ENCODE measurements at regions not wholly inside any gene's neighbourhood (a gene's known extent, or its start where the extent isn't known, plus 50 kb on each side); places are given as distances from the start of the nearest gene placed in this dataset.

DNA sequence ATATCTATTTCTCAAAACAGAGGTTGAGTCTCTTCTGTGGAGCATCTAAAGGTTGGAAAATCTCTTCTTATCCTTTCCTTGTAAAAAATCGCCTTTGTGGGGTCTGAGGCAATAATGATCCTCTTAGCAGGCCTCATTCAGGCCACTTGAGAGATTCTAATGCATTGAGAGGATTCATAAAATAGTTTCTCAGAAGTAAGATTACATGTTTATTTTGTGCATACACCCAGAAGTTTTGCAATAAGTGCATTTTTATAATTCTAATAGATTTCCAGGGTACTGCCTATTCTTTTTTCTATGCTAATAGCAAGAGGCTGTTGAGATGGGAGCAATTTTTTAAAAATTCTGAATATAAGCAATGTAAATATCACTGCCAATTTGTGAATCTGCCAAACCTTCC, 342.2 kb upstream of the KLF12 start:
- TF ChIP-seq POLR2AphosphoS5 (IDR thresholded peaks at IDR 0.05), result no peak
- TF ChIP-seq, protein P1, sequence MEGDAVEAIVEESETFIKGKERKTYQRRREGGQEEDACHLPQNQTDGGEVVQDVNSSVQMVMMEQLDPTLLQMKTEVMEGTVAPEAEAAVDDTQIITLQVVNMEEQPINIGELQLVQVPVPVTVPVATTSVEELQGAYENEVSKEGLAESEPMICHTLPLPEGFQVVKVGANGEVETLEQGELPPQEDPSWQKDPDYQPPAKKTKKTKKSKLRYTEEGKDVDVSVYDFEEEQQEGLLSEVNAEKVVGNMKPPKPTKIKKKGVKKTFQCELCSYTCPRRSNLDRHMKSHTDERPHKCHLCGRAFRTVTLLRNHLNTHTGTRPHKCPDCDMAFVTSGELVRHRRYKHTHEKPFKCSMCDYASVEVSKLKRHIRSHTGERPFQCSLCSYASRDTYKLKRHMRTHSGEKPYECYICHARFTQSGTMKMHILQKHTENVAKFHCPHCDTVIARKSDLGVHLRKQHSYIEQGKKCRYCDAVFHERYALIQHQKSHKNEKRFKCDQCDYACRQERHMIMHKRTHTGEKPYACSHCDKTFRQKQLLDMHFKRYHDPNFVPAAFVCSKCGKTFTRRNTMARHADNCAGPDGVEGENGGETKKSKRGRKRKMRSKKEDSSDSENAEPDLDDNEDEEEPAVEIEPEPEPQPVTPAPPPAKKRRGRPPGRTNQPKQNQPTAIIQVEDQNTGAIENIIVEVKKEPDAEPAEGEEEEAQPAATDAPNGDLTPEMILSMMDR (IDR thresholded peaks at IDR 0.05), result no peak
